ENCODE measurements at regions not wholly inside any gene's neighbourhood (a gene's known extent, or its start where the extent isn't known, plus 50 kb on each side); places are given as distances from the start of the nearest gene placed in this dataset.
"Not testable (repeated sequence)": the region's sequence is repeated elsewhere in the genome, so short reads cannot be mapped to it uniquely, and the experiment has no call there.

- TF ChIP-seq, protein P1, sequence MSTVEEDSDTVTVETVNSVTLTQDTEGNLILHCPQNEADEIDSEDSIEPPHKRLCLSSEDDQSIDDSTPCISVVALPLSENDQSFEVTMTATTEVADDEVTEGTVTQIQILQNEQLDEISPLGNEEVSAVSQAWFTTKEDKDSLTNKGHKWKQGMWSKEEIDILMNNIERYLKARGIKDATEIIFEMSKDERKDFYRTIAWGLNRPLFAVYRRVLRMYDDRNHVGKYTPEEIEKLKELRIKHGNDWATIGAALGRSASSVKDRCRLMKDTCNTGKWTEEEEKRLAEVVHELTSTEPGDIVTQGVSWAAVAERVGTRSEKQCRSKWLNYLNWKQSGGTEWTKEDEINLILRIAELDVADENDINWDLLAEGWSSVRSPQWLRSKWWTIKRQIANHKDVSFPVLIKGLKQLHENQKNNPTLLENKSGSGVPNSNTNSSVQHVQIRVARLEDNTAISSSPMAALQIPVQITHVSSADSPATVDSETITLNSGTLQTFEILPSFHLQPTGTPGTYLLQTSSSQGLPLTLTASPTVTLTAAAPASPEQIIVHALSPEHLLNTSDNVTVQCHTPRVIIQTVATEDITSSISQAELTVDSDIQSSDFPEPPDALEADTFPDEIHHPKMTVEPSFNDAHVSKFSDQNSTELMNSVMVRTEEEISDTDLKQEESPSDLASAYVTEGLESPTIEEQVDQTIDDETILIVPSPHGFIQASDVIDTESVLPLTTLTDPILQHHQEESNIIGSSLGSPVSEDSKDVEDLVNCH (CRISPR knock-in tag; IDR thresholded peaks at IDR 0.05), result not testable (repeated sequence)
- TF ChIP-seq ZNF138 (CRISPR knock-in tag; IDR thresholded peaks at IDR 0.05; ENCODE audit: low read depth); NCOA5 (CRISPR knock-in tag; IDR thresholded peaks at IDR 0.05); ARNT (IDR thresholded peaks at IDR 0.05); ZBTB7A (CRISPR knock-in tag; IDR thresholded peaks at IDR 0.05): not testable (repeated sequence)
These were observed 97.2 kb downstream of the FAM72C start for GRCh38 chr1:143874625-143875024.
